ENCODE measurements at regions not wholly inside any gene's neighbourhood (a gene's known extent, or its start where the extent isn't known, plus 50 kb on each side); places are given as distances from the start of the nearest gene placed in this dataset.

- TF ChIP-seq POLR2A (IDR thresholded peaks at IDR 0.05) (no peak), CTCF (IDR thresholded peaks at IDR 0.05) (no peak), POLR2AphosphoS5 (IDR thresholded peaks at IDR 0.05) (no peak)
These were observed 204.8 kb upstream of the MEF2C start for GRCh38 chr5:89087551-89088318.

Data from stomach (tissue), 4 donors.